A673 (cell line): ENCODE measurements at regions not wholly inside any gene's neighbourhood (a gene's known extent, or its start where the extent isn't known, plus 50 kb on each side); places are given as distances from the start of the nearest gene placed in this dataset.

Source experiments
- BruUV-seq: library from RNA; stranded (reverse); fragments of 400-500 nt; replicated peaks from 2 replicates; lab custom pipeline; 2021; lab: Mats Ljungman, UMichigan
- CTCF ChIA-PET: fragments of 300-600 bp; sonication (Branson Sonifier 250); formaldehyde crosslinking; loops from one replicate; lab custom pipeline; 2022; ENCODE audit warnings: antibody characterized with exemption; lab: Charles Lee
- POLR2A ChIA-PET: fragments of 300-600 bp; sonication (Branson Sonifier 250); formaldehyde crosslinking; loops from one replicate; lab custom pipeline; 2022; ENCODE audit warnings: antibody characterized with exemption; ENCODE audit not compliant: low non-redundant PET; lab: Charles Lee
- DNase-seq: peaks from one replicate; pipeline ENCODE4 v3.0.0-alpha.2; 2015; ENCODE audit warnings: low spot score
- H3K27ac ChIP-seq: fragments of 200-600 bp; sonication (generic); 2 replicates; pipeline ENCODE4 v1.5.1; 2016; ENCODE audit warnings: mixed run types, low read depth, mild to moderate bottlenecking, mixed read lengths, antibody characterized with exemption, low read length; ENCODE audit not compliant: poor library complexity, severe bottlenecking
- H3K27me3 ChIP-seq: fragments of 200-600 bp; sonication (generic); replicated peaks from 2 replicates; pipeline ENCODE4 v1.6.1; 2017; ENCODE audit warnings: mixed run types, low read depth, mild to moderate bottlenecking, mixed read lengths, antibody characterized with exemption, low read length; ENCODE audit not compliant: insufficient read depth, poor library complexity
- H3K36me3 ChIP-seq: fragments of 200-600 bp; sonication (generic); 2 replicates; pipeline ENCODE4 v1.6.1; 2016; ENCODE audit warnings: mixed run types, mild to moderate bottlenecking, mixed read lengths, antibody characterized with exemption, low read length; ENCODE audit not compliant: insufficient read depth, poor library complexity, severe bottlenecking
- H3K4me1 ChIP-seq: fragments of 200-600 bp; sonication (generic); 2 replicates; pipeline ENCODE4 v1.6.1; 2017; ENCODE audit warnings: mixed run types, mild to moderate bottlenecking, mixed read lengths, antibody characterized with exemption, low read length; ENCODE audit not compliant: insufficient read depth, poor library complexity, severe bottlenecking
- H3K4me3 ChIP-seq: fragments of 200-600 bp; sonication (generic); 2 replicates; pipeline ENCODE4 v1.5.1; 2016; ENCODE audit warnings: low read depth, mixed run types, mild to moderate bottlenecking, mixed read lengths, low read length; ENCODE audit not compliant: poor library complexity, severe bottlenecking
- H3K9me3 ChIP-seq: fragments of 200-600 bp; sonication (generic); 2 replicates; pipeline ENCODE4 v1.6.1; 2016; ENCODE audit warnings: mixed run types, low read depth, mild to moderate bottlenecking, mixed read lengths, antibody characterized with exemption, low read length; ENCODE audit not compliant: poor library complexity, severe bottlenecking
- EZH2 ChIP-seq: fragments of 200-600 bp; sonication (generic); IDR thresholded peaks from 2 replicates; pipeline ENCODE4 v1.6.1; 2017; ENCODE audit warnings: borderline replicate concordance, low read depth, mild to moderate bottlenecking, mixed read lengths, antibody characterized with exemption, low read length; ENCODE audit not compliant: poor library complexity, severe bottlenecking
- intact Hi-C: fragments of 100-400 bp; cut with micrococcal nuclease; formaldehyde crosslinking; loops from one replicate; pipeline ENCODE4 v1.10.0; 2022; ENCODE audit not compliant: unreplicated experiment
- TF ChIP-seq, protein P1 (sequence below): fragments of 300-800, 200-600 bp; sonication (generic); conservative IDR thresholded peaks from 2 replicates; pipeline ENCODE4 v1.5.1; 2017; ENCODE audit warnings: low read depth, mild to moderate bottlenecking, antibody characterized with exemption, low read length, moderate library complexity, mixed read lengths

GRCh38 chr1:200265104-200265503 lies 144.7 kb downstream of the ZNF281 start:
- no peaks in the 10 kb centered on the region for H3K9me3 ChIP-seq
- CTCF ChIA-PET = no interaction called here
- BruUV-seq = no TSS peak

GRCh38 chr1:200263203-200263602 lies 146.6 kb downstream of the ZNF281 start:
- no peak for TF ChIP-seq EZH2
- TF ChIP-seq, protein P1, sequence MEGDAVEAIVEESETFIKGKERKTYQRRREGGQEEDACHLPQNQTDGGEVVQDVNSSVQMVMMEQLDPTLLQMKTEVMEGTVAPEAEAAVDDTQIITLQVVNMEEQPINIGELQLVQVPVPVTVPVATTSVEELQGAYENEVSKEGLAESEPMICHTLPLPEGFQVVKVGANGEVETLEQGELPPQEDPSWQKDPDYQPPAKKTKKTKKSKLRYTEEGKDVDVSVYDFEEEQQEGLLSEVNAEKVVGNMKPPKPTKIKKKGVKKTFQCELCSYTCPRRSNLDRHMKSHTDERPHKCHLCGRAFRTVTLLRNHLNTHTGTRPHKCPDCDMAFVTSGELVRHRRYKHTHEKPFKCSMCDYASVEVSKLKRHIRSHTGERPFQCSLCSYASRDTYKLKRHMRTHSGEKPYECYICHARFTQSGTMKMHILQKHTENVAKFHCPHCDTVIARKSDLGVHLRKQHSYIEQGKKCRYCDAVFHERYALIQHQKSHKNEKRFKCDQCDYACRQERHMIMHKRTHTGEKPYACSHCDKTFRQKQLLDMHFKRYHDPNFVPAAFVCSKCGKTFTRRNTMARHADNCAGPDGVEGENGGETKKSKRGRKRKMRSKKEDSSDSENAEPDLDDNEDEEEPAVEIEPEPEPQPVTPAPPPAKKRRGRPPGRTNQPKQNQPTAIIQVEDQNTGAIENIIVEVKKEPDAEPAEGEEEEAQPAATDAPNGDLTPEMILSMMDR = no peak
- POLR2A ChIA-PET = no interaction called here
- intact Hi-C loops = no loop called here

More at GRCh38 chr1:200265104-200265503, 144.7 kb downstream of the ZNF281 start:
- DNase-seq = no peak
- Histone ChIP-seq H3K4me3 (no peak overlapping the region), H3K4me1 (no peaks in the 10 kb centered on the region), H3K27me3 (no peaks in the 10 kb centered on the region), H3K27ac (no peak overlapping the region), H3K36me3 (no peaks in the 10 kb centered on the region)
- POLR2A ChIA-PET = no interaction called here
- TF ChIP-seq, protein P1 = no peak
- TF ChIP-seq EZH2 = no peak
- intact Hi-C loops = no loop called here

DNA sequence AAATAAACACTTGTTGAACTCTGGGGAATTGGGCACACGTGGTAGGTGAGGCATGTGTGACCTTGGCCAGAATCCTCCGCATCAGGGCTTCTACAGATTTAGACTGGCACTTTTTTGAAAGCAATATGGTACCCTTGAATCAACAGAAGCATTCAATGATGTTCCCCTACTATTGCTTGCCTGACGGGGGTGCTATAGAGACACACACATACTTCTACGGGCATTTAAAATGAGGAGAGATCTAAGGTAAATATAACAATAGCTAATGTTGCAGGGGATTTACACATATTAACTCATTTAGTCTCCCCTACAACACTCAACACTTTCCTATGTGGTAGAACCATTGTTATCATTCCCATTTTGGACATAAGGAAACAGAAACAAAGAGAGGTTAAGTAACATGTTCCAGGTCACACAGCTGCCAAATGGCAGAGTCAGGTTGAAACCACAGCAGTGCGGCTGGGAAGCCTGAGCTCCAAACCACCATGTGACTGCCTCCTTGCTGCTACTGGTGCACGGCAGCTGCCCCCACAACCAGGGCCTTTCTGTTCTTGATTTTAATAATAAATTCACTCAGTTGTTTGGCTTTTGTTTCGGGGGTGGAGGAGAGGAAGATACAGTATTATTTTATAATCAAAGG lies 147.4 kb downstream of the ZNF281 start:
- Histone ChIP-seq H3K27me3 (no peaks in the 10 kb centered on the region), H3K9me3 (no peaks in the 10 kb centered on the region), H3K4me1 (no peaks in the 10 kb centered on the region), H3K36me3 (no peaks in the 10 kb centered on the region), H3K27ac (no peak overlapping the region), H3K4me3 (no peak overlapping the region)
- intact Hi-C loops = no loop called here
- TF ChIP-seq, protein P1 = 0 out of 2 replicates have a peak, but pooled peaks have one; percentile 29
- TF ChIP-seq EZH2 = no peak
- BruUV-seq = no TSS peak
- ChIA-PET CTCF (no interaction called here), POLR2A (no interaction called here)
- no peak for DNase-seq

More at GRCh38 chr1:200263203-200263602, 146.6 kb downstream of the ZNF281 start:
- no TSS peak for BruUV-seq
- Histone ChIP-seq H3K27me3 (no peaks in the 10 kb centered on the region), H3K4me1 (no peaks in the 10 kb centered on the region), H3K27ac (no peak overlapping the region), H3K9me3 (no peaks in the 10 kb centered on the region), H3K4me3 (no peak overlapping the region), H3K36me3 (no peaks in the 10 kb centered on the region)
- CTCF ChIA-PET = no interaction called here
- no peak for DNase-seq
